Upper lobe of left lung (tissue), 4 donors: ENCODE measurements at regions not wholly inside any gene's neighbourhood (a gene's known extent, or its start where the extent isn't known, plus 50 kb on each side); places are given as distances from the start of the nearest gene placed in this dataset.

Experiments used
- CTCF ChIP-seq, 6 experiments: fragments of 450-650 bp in 4 of 6; fragments of 200-600 bp in 2 of 6; sonication (generic) in 2 of 6; IDR thresholded peaks; one replicate each; pipeline ENCODE4 v1.5.1; 2016 to 2019; ENCODE audit warnings: antibody characterized with exemption in 6 of 6
- EP300 ChIP-seq, 4 donors: sonication (generic); formaldehyde crosslinking; IDR thresholded peaks; one replicate each; pipeline ENCODE4 v1.5.1; 2017; ENCODE audit warnings: antibody characterized with exemption in 4 of 4, control low read depth in 2 of 4
- POLR2A ChIP-seq, 4 donors: fragments of 450-650 bp; IDR thresholded peaks; one replicate each; pipeline ENCODE4 v1.5.1; 2016 to 2017; ENCODE audit warnings: antibody characterized with exemption in 4 of 4, mild to moderate bottlenecking in 2 of 4
- POLR2AphosphoS5 ChIP-seq, 2 donors: sonication (generic); formaldehyde crosslinking; IDR thresholded peaks; one replicate each; pipeline ENCODE4 v1.5.1; 2017; ENCODE audit warnings: antibody characterized with exemption in 2 of 2

- TF ChIP-seq CTCF (IDR thresholded peaks at IDR 0.05) (no peak), POLR2AphosphoS5 (IDR thresholded peaks at IDR 0.05) (no peak), POLR2A (IDR thresholded peaks at IDR 0.05) (no peak), EP300 (IDR thresholded peaks at IDR 0.05) (no peak)
These were observed 224.9 kb upstream of the SYNCRIP start for GRCh38 chr6:85867595-85867994.
